GM19193 (cell line): ENCODE measurements at regions not wholly inside any gene's neighbourhood (a gene's known extent, or its start where the extent isn't known, plus 50 kb on each side); places are given as distances from the start of the nearest gene placed in this dataset.

ENCODE experiments used
- POLR2A ChIP-seq: IDR thresholded peaks from 4 replicates; pipeline ENCODE4 v1.6.1; 2011; ENCODE audit not compliant: insufficient read depth, insufficient read length; ENCODE audit errors: extremely low read depth

DNA sequence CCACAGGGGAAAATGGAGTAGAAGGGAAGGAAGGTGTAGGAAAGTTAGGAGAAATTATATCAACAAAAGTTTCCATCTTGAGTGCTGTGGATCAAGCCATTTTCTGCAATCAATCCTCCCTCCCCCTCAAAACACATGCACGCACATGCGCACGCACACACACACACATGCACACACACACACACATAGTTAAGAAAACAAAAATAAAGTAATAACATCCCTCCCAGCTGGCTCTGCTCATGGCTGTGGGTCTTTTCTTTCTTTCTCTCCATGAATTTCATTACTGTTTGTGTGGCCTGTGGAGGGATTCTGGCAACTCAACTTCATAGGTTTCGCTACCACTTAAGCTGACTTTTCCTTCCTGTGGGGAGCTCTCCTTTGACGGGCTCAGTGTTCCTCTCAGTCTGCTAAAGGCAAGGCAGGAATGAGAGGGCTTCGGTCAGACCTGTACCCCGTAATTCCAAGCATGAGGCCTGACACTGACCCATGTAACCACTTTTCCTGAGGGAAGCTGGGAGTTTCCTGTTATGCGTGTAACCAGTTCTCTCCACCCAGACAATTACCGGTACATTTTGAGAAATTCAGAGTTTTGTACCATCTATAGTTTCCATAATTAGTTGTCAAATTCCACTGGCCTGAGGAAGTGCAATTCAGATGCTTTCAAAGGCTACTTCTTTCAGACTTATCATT, 79.8 kb downstream of the ZNF92 start:
- TF ChIP-seq POLR2A = no peak

DNA sequence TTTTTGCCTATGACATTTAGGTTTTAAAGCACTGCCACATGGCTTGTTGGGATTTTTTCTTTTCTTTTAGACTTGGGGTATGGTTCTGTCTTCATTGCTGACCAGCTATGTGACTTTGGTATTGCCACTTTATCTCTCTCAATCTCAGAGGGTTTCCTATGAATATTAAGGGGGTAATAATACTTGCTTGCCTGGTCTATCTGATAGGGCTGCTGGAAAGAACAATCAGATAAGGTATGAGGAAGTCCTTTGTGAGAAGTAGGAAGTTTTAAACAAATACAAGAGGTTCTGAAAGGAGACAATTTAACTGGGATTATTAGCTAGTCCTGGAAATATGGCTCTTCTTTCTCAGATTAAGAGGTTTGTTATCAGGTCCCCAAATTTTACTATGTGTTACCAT, 80.8 kb downstream of the ZNF92 start:
- no peak for TF ChIP-seq POLR2A

DNA sequence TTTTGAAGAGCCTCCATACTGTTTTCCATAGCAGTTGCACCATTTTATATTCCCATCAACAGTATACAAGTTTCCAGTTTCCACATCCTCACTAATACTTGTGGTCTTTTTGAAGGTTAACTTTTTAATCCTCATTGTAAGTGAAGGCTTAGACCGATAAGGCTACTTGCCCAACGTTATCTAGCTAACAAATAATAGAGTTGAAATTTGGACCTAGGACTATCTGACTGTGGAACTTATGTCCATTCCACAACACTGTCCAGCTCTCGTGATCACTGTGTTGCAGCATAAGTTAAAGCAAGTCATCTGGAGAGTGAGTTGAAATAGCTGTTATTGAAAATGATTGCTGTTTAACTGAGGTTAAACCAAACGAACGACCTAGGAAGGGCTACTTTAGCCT, 84.0 kb downstream of the ZNF92 start:
- TF ChIP-seq POLR2A = no peak

DNA sequence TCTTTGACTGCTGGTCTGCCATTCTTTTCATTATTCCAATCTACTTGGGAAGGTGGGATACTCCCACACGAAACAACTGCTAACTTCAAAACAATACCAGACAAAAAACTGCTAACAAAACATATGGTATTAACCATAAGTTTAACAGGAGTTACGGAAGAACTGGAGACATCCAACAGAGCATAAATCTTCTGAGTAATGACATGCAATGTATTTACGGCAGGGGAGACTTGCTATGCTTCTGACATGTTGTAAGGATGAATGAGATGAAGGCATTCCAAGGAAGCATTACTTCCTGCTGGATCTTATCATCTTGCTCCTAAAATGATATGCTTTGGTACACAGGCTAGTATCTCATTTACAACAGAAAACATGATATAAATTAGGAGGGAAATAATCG, 85.8 kb downstream of the ZNF92 start:
- TF ChIP-seq POLR2A = no peak

DNA sequence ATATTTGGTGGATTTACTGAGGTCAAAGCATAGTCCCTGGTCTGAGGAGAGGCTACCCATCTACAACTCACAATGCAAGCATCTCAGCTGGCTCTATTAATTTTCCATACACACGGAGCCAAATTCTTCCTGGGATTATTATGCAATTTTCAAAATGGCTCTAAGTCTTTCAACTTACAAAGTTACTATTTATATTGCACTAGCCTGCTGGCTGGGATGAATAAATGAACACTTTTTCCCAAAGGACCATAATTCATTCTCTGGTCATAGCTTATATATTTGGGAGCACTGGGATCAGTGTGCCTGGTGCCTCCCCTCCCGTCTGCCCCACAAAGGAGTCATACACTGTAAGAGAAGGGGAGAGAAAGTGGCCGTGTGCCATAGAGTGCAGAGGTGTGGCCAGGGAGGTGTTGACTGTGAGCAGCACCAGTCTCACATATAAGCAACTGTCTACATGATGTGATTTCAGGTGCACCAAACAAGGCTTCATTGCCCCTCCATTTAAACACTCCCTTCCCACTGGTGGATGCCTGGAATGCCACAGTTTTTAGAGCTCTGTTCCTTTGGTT, 88.6 kb downstream of the ZNF92 start:
- no peak for TF ChIP-seq POLR2A

DNA sequence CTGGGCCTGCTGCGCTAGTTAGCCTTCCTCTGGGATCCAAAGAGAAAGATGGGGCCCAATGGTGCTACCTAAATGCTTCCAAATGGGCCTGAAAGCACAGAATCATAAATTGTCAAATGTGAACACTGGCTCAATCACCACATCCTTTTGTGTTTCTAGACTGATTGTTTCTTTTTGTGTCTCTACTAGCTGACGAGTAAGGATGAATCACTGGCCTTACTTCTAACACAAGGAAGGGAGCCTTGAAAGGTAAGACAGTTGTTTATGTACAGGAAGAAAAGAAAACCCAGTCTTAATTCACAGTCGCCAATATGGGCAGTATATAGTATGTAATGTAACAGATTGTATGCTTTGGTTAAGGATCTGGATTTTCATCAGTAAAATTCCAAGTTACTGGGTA, 89.5 kb downstream of the ZNF92 start:
- TF ChIP-seq POLR2A = no peak

DNA sequence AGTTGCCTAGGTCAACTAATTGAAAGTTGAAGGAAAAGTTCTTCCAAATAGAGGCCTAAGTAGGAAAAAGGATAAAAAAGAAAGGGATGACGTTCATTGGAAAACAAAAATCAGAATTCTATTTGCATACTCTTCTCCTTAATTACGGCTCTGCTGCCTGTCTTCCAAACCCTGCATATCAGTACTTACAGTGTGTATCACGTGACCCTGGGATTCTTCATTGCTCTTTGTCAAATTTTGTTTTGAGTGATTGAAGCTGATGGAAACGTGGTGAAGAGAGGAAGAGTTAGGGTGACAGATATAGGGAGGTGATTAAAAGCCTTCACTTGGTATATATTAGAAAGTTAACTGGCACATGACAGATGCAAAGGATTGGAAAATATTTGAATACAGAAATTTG, 97.9 kb downstream of the ZNF92 start:
- TF ChIP-seq POLR2A = no peak

DNA sequence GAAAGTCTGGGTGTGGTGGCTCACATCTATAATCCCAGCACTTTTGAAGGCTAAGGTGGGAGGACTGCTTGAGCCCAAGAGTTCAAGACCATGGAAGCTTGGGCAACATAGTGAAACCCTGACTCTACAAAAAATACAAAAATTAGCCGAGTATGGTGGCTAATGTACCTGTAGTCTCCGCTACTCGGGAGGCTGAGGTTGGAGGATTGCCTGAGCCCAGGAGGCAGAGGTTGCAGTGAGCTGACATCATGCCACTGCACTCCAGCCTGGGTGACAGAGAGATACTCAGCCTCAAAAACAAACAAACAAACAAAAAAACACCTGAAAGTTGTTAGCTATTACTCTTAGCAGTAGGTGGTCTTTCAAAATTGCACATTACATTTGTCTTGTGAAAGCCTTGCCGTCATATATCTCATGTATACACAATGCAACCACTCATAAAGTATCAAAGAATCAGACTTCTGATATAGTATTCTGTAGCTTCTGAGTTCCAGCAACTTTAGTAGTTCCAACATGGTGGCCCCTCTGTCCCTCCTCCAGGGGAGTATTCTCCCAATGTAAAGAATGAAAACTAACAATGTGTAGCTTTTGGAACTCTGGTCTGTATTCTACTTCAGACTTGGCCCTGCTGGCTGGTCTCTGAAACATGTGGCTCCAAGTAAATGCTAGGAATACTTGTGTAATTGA, 101.5 kb downstream of the ZNF92 start:
- TF ChIP-seq POLR2A = no peak

DNA sequence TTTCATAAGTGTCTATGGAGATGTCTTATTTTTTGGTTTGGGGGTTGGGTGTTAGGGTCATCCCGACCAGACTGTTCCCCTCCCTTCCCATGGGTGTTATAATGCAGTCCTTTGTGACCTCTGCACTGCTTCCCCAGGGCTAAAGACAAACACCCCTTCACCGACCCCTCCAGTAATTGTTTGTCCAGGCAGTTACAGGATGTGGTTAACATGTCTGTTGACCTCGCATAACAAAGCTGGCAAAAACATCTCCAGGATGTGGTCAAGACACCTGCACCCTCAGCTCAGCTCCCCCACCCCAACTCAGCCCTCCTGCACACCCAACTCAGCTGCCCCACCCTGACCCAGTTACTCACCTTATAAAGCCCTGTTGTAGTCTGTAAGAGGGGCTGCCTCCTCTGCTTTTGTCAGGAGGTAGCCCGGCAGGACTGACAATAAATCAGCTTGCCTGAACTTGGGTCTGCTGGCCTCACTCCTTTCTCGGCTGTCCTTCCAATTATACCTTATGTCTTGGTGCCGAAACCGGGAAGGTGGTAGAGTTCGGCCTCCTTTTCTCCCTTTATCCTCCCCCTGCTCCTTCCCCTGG, 102.2 kb downstream of the ZNF92 start:
- TF ChIP-seq POLR2A = no peak

DNA sequence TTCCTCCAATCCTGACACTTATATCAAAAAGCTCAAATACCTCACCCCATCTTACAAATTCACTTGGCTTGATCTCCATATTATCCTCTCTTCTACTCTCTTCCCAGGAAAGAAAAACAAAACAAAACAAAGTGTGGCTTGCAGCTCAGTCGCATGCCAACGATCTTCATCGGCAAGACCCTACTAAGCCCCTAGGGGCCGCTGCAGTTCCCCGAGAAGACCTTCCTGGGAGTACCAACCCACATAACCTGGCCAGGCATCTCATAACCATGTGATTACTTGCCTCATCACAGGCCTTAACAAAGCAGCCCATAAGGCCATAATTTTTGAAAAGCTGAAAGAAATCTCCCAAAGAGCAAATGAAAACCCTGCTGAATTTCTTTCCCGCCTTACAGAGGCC, 103.7 kb downstream of the ZNF92 start:
- TF ChIP-seq POLR2A = no peak

DNA sequence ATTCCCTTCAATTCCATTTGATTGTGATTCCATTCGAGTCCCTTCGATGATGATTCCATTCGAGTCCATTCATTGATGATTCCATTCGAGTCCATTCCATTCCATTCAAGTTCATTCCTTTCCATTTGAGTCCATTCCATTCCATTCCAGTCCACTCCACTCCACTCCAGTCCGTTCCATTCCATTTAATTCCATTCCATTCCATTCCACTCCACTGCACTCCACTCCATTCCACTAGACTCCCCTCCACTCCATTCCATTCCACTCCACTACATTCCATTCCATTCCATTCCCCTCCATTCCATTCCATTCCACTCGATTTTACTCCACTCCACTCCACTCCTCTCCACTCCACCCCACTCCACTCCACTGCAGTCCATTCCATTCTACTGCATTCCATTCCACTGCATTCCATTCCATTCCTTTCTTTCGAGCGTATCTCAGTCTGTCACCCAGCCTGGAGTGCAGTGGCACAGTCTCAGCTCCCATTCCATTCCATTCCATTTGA, 115.7 kb downstream of the ZNF92 start:
- no peak for TF ChIP-seq POLR2A

DNA sequence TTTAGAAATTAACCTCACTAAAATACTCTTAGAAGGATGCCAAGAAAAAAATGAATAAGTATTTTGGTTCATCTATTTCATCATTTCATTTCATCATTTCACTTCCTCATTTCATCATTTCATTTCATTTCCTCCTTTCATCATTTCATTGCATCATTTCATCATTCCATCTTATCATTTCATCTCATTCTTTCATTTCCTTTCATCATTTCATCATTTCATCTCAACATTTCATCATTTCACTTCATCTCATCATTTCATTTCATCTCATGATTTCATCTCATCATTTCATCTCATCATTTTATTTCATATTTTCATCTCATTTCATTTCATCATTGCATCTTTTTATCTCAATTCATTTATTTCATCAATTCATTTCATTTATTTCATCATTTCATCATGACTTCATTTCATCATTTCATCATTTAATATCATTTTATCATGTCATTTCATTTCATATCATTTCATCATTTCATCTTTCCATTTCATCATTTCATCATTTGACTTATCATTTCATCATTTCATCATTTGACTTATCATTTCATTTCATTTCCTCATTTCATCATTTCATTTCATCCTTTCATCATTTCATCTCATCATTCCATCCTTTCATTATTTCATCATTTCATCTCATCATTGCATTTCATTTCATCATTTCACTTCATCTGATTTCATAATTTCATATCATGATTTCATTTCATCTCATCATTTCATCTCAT, 129.9 kb downstream of the ZNF92 start:
- TF ChIP-seq POLR2A = no peak

DNA sequence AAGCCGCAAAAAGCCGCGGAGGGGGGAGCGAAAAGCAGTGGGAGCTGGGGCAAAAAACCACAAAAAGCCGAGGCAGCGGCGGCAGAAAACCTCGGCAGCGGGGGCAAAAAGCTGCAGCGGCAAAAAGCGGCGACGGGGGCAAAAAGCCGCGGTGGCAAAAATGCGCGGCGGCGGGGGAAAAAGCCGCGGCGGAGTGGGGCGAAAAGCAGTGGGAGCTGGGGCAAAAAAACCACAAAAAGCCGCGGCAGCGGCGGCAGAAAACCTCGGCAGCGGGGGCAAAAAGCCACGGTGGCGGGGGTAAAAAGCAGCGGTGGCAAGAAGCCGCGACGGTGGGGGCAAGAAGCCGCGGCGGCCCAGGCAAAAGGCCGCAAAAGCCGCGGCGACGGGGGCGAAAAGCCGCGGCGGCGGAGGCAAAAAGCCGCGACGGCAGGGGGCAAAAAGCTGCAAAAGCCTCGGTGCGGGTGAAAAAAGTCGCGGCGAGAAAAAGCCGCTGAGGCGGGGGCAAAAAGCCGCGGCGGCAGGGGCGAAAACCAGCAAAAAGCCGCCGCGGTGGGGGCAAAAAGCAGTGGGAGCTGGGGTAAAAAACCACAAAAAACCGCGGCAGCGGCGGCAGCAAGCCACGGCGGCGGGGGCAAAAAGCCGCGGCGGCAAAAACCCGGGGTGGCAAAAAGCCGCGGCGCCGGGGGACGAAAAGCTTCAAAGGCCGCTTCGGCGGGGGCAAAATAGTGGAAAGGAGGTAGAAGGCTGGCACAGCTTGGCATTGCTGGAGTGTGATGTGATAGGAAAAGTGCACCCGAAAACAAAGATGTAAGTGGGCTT, 135.9 kb downstream of the ZNF92 start:
- no peak for TF ChIP-seq POLR2A

DNA sequence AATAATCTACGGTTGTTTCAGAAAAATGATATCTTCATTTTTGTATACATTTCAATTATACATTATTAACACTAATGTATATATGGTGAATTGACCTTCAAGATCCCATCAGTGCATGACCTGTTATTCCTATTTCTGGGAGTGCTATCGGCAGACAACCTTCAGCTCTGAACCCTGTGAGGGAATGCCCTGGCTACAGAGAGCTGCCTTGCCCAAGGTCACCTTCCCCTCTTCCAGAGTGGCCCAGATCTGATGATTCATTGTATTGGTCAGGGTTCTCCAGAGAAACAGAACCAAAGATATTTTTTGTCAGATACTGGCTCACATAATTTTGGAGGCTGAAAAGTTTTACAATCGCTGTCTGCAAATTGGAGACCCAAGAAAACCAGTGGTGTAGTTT, 235.5 kb downstream of the ZNF92 start:
- TF ChIP-seq POLR2A = no peak

DNA sequence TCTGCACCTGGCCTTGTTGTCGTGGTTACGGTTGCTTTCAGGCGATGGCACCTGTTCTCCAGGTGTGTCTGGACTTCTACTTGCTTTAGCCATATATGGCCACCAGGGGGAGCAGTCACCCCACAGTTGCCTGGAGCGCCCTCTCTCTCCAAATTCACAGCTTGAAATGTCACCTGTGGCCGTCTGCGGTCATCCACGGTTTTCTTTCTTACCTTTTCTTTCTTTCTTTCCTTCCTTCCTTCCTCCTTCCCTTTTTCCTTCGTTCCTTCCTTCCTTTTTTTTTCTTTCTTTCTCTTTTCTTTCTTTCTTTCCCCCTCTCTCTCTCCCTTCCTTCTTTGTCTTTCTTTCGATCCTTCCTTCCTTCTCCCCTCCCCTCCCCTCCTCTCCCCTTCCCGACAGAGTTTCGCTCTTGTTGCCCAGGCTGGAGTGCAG, 150.5 kb upstream of the VKORC1L1 start:
- TF ChIP-seq POLR2A = no peak

DNA sequence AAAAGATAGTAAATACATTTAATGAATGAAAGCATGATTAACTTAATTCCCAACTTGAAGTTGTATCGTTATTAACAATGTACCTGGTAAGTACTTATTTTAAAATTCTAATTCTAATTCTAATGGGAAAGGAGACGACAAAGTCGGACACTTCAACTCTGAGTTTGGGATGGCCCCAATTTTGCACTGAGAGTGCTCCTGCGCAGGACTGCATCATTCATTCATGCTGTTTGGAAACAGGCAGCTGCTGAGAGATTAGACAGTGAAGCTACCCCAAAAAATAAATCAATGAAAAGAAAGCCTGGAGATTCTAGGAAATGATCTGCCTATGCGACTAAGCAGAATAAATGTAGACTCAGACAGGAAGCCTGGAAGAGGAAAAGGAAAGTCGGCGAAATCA, 141.7 kb upstream of the VKORC1L1 start:
- no peak for TF ChIP-seq POLR2A
